ENCODE measurements at regions not wholly inside any gene's neighbourhood (a gene's known extent, or its start where the extent isn't known, plus 50 kb on each side); places are given as distances from the start of the nearest gene placed in this dataset.
A peak's percentile ranks its signal among the peaks of the same experiment; 100 is the strongest.

DNA sequence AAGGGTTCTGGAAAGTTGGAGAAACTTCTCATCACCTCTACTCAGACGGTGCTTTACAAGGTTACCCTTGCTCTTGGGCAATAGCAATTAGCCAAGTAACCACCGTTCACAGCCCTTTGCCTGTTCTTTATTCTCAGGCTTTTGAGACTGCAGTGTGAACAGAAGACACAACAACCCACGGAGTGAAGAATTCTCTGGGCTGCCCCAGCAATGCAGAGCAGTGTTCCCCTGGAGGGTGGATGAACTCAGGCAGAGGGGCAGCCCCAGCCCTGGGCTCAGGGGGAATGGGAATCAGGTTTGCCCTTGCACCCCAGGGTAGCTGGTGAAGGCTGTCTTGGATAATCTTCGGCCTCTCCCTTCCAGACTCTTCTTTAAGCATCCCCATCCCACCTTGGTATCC is 69.1 kb downstream of the MCFD2 start:
- Histone ChIP-seq H3K27me3 (ENCODE audit: control insufficient read depth in 1 of 2, insufficient read depth in 2 of 2, low read length in 2 of 2) (peaks cover 5 to 78% of the 10 kb centered on the region in 2 experiments), H2AFZ (ENCODE audit: low read length) (no peak overlapping the region), H3K4me1 (ENCODE audit: insufficient read depth, low read length) (peaks cover 47% of the 10 kb centered on the region), H3K4me2 (ENCODE audit: low read depth, low read length) (peak overlapping the region; percentile 43; the same call in 1 of the 2 replicates), H3K4me3 (replicated peaks in 1 of 3; ENCODE audit: insufficient read depth in 1 of 3, low read depth in 2 of 3, low read length in 3 of 3) (no peak overlapping the region), H3K9ac (ENCODE audit: insufficient read depth, low read depth, low read length) (no peak overlapping the region), H3K79me2 (ENCODE audit: insufficient read depth, low read length) (no peaks in the 10 kb centered on the region), H3K27ac (ENCODE audit: extremely low read length, insufficient read depth, low read length) (no peak overlapping the region), H3K9me3 (ENCODE audit: low read length) (no peaks in the 10 kb centered on the region), H3K36me3 (replicated peaks in 1 of 2; ENCODE audit: control insufficient read depth in 1 of 2, insufficient read depth in 2 of 2, low read length in 2 of 2) (no peaks in the 10 kb centered on the region), H4K20me1 (ENCODE audit: insufficient read depth, low read length) (no peaks in the 10 kb centered on the region)
- ATAC-seq (peak; percentile 3; the same call in 1 of the 3 replicates), FAIRE-seq (no peak), DNase-seq (ENCODE audit: low spot score) (no peak)
- intact Hi-C loops (cut with micrococcal nuclease; ENCODE audit: unreplicated experiment), result no loop called here
- in situ Hi-C loops (cut with HindIII; ENCODE audit: extremely low pct_ligation_motif_present, low pct_unique_long_range_greater_than_20kb), result no loop called here
- POLR2A ChIA-PET, result no interaction called here
- CTCF ChIA-PET (ENCODE audit: low intra/inter-chr PET ratio, low total read pairs), result no interaction called here
- BruUV-seq (replicated peaks), result no TSS peak
- WGBS (ENCODE audit: low lambda C conversion rate), result 22% methylated on average over 4 of the region's 4 CpGs
- TF ChIP-seq ZSCAN21 (CRISPR knock-in tag; IDR thresholded peaks at IDR 0.05; ENCODE audit: borderline replicate concordance) (no peak), RFX1 (IDR thresholded peaks at IDR 0.05) (no peak)
- TF ChIP-seq, protein P1, sequence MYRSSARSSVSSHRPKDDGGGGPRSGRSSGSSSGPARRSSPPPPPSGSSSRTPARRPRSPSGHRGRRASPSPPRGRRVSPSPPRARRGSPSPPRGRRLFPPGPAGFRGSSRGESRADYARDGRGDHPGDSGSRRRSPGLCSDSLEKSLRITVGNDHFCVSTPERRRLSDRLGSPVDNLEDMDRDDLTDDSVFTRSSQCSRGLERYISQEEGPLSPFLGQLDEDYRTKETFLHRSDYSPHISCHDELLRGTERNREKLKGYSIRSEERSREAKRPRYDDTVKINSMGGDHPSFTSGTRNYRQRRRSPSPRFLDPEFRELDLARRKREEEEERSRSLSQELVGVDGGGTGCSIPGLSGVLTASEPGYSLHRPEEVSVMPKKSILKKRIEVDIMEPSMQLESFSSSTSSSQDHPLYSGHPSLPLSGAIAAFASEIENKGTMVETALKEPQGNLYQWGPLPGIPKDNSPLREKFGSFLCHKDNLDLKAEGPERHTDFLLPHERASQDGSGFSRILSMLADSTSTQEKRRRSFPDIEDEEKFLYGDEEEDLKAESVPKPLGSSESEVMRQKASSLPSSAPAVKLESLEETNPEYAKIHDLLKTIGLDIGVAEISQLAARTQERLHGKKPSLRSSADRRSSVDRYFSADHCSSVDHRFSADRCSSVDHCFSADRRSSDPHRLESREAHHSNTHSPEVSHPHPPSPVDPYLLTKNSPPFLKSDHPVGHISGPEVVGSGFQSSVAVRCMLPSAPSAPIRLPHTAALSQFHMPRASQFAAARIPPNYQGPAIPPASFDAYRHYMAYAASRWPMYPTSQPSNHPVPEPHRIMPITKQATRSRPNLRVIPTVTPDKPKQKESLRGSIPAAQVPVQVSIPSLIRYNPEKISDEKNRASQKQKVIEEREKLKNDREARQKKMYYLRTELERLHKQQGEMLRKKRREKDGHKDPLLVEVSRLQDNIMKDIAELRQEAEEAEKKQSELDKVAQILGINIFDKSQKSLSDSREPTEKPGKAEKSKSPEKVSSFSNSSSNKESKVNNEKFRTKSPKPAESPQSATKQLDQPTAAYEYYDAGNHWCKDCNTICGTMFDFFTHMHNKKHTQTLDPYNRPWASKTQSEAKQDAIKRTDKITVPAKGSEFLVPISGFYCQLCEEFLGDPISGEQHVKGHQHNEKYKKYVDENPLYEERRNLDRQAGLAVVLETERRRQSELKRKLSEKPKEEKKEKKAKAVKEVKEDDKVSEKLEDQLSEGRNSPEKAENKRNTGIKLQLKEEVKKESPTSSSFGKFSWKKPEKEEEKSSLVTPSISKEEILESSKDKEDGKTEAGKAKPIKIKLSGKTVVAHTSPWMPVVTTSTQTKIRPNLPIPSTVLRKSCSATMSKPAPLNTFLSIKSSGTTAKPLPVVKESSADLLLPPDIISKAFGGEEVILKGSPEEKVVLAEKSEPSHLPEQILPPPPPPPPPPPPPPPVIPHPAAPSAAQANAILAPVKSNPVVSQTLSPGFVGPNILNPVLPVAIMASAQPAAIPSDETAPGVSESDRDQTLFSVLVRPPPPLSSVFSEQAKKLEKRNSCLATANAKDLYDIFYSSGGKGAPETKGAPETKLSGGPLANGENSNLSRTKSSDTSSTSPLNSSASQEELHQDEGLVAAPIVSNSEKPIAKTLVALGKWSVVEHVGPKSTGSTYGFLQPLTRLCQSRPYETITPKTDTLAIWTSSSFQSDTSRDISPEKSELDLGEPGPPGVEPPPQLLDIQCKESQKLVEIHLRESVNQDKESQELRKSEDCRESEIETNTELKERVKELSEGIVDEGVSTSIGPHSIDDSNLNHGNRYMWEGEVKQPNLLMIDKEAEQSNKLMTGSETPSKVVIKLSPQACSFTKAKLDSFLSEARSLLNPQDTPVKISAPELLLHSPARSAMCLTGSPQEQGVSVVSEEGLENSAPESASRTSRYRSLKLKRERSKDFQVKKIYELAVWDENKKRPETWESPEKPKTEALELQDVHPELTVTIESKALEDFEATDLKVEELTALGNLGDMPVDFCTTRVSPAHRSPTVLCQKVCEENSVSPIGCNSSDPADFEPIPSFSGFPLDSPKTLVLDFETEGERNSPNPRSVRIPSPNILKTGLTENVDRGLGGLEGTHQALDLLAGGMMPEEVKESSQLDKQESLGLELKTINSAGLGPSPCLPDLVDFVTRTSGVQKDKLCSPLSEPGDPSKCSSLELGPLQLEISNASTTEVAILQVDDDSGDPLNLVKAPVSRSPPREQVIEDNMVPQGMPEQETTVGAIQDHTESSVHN (CRISPR knock-in tag; IDR thresholded peaks at IDR 0.05), result no peak

Data from HepG2 (cell line).